Liver (tissue), 8 donors: ENCODE measurements at regions not wholly inside any gene's neighbourhood (a gene's known extent, or its start where the extent isn't known, plus 50 kb on each side); places are given as distances from the start of the nearest gene placed in this dataset.

Source experiments
- DNase-seq: peaks from one replicate; pipeline ENCODE4 v3.0.0-alpha.2; 2017; ENCODE audit warnings: low spot score
- H3K27ac ChIP-seq, 2 donors: one replicate each; pipeline ENCODE4 v1.7.0; 2013; ENCODE audit warnings: inconsistent platforms in 2 of 2, low read length in 2 of 2, control low read depth in 1 of 2, low read depth in 1 of 2, mild to moderate bottlenecking in 1 of 2
- H3K27me3 ChIP-seq, 4 donors: one replicate each; pipeline versions ENCODE4 v1.6.1 to v1.7.0; 2013; ENCODE audit warnings: low read length in 3 of 4, inconsistent platforms in 1 of 4, mild to moderate bottlenecking in 1 of 4, moderate library complexity in 1 of 4; ENCODE audit not compliant: control insufficient read depth in 4 of 4, insufficient read depth in 4 of 4
- H3K36me3 ChIP-seq, 4 donors: one replicate each; pipeline versions ENCODE4 v1.6.1 to v1.7.0; 2013; ENCODE audit warnings: low read length in 3 of 4, mild to moderate bottlenecking in 3 of 4, low read depth in 1 of 4, moderate library complexity in 1 of 4; ENCODE audit not compliant: control insufficient read depth in 4 of 4, insufficient read depth in 3 of 4
- H3K4me1 ChIP-seq, 4 donors: one replicate each; pipeline versions ENCODE4 v1.6.1 to v1.7.0; 2013; ENCODE audit warnings: low read length in 3 of 4, mild to moderate bottlenecking in 3 of 4, moderate library complexity in 1 of 4; ENCODE audit not compliant: control insufficient read depth in 4 of 4, insufficient read depth in 4 of 4
- H3K4me3 ChIP-seq, 3 donors: one replicate each; pipeline versions ENCODE4 v1.6.1 to v1.7.0; 2013; ENCODE audit warnings: low read length in 3 of 3, control low read depth in 1 of 3, low read depth in 1 of 3, mild to moderate bottlenecking in 1 of 3
- H3K9ac ChIP-seq, 2 donors: one replicate each; pipeline ENCODE4 v1.7.0; 2013; ENCODE audit warnings: low read length in 2 of 2, mild to moderate bottlenecking in 2 of 2, moderate library complexity in 2 of 2, control low read depth in 1 of 2, low read depth in 1 of 2
- H3K9me3 ChIP-seq, 4 donors: one replicate each; pipeline versions ENCODE4 v1.6.1 to v1.7.0; 2013; ENCODE audit warnings: low read length in 3 of 4; ENCODE audit not compliant: control insufficient read depth in 4 of 4
- ATF3 ChIP-seq: IDR thresholded peaks from 2 replicates; pipeline ENCODE4 v1.6.1; 2016; ENCODE audit warnings: antibody characterized with exemption
- CTCF ChIP-seq: fragments of 150-350 bp; IDR thresholded peaks from 2 replicates; pipeline ENCODE4 v1.5.1; 2017; ENCODE audit warnings: improper control_type of control experiment, low read depth, low read length; ENCODE audit not compliant: missing input control
- EGR1 ChIP-seq, 2 donors: IDR thresholded peaks; 2 replicates each; pipeline ENCODE4 v1.6.1; 2016 to 2018; ENCODE audit warnings: antibody characterized with exemption in 2 of 2, low read depth in 2 of 2
- FOXA1 ChIP-seq: IDR thresholded peaks from 2 replicates; pipeline ENCODE4 v1.6.1; 2016; ENCODE audit warnings: antibody characterized with exemption
- FOXA2 ChIP-seq: IDR thresholded peaks from 2 replicates; pipeline ENCODE4 v1.6.1; 2016; ENCODE audit warnings: antibody characterized with exemption
- GABPA ChIP-seq, 2 donors: IDR thresholded peaks in 1 of 2; conservative IDR thresholded peaks in 1 of 2; 2 replicates each; pipeline ENCODE4 v1.6.1; 2016; ENCODE audit warnings: antibody characterized with exemption in 2 of 2, mild to moderate bottlenecking in 1 of 2, moderate library complexity in 1 of 2
- HNF4A ChIP-seq, 2 donors: conservative IDR thresholded peaks; 2 replicates each; pipeline ENCODE4 v1.6.1; 2016; ENCODE audit warnings: antibody characterized with exemption in 2 of 2, mild to moderate bottlenecking in 2 of 2
- HNF4G ChIP-seq: IDR thresholded peaks from 2 replicates; pipeline ENCODE4 v1.6.1; 2016; ENCODE audit warnings: antibody characterized with exemption
- JUND ChIP-seq, 2 donors: IDR thresholded peaks; 2 replicates each; pipeline ENCODE4 v1.6.1; 2016; ENCODE audit warnings: antibody characterized with exemption in 2 of 2
- MAX ChIP-seq: IDR thresholded peaks from 2 replicates; pipeline ENCODE4 v1.6.1; 2016; ENCODE audit warnings: antibody characterized with exemption
- NR2F2 ChIP-seq: IDR thresholded peaks from 2 replicates; pipeline ENCODE4 v1.6.1; 2016; ENCODE audit warnings: antibody characterized with exemption
- RAD21 ChIP-seq, 2 donors: IDR thresholded peaks; 2 replicates each; pipeline ENCODE4 v1.6.1; 2016; ENCODE audit warnings: antibody characterized with exemption in 2 of 2, mild to moderate bottlenecking in 2 of 2
- REST ChIP-seq: IDR thresholded peaks from 2 replicates; pipeline ENCODE4 v1.6.1; 2016; ENCODE audit warnings: antibody characterized with exemption, mild to moderate bottlenecking
- RXRA ChIP-seq, 2 donors: IDR thresholded peaks; 2 replicates each; pipeline ENCODE4 v1.6.1; 2017 to 2018; ENCODE audit warnings: antibody characterized with exemption in 2 of 2, mild to moderate bottlenecking in 1 of 2
- SP1 ChIP-seq: IDR thresholded peaks from 2 replicates; pipeline ENCODE4 v1.6.1; 2018; ENCODE audit warnings: antibody characterized with exemption, mild to moderate bottlenecking
- TAF1 ChIP-seq: conservative IDR thresholded peaks from 2 replicates; pipeline ENCODE4 v1.6.1; 2016; ENCODE audit warnings: antibody characterized with exemption, mild to moderate bottlenecking
- YY1 ChIP-seq: IDR thresholded peaks from 2 replicates; pipeline ENCODE4 v1.6.1; 2016; ENCODE audit warnings: antibody characterized with exemption, mild to moderate bottlenecking
- WGBS: extraction: QIAGEN DNeasy Blood & Tissue Kit; methylation state at CpG from one replicate; pipeline ENCODE4 v1.1.7; 2013; 5-methylcytosine and 5-hydroxymethylcytosine counted together
- TF ChIP-seq, protein P1 (sequence below): IDR thresholded peaks from 2 replicates; pipeline ENCODE4 v1.6.1; 2016; ENCODE audit warnings: antibody characterized with exemption
- donor health status: healthy.
- donor health status: healthy.
- donor health status: healthy.
- donor health status: healthy.
- donor health status: healthy.

DNA sequence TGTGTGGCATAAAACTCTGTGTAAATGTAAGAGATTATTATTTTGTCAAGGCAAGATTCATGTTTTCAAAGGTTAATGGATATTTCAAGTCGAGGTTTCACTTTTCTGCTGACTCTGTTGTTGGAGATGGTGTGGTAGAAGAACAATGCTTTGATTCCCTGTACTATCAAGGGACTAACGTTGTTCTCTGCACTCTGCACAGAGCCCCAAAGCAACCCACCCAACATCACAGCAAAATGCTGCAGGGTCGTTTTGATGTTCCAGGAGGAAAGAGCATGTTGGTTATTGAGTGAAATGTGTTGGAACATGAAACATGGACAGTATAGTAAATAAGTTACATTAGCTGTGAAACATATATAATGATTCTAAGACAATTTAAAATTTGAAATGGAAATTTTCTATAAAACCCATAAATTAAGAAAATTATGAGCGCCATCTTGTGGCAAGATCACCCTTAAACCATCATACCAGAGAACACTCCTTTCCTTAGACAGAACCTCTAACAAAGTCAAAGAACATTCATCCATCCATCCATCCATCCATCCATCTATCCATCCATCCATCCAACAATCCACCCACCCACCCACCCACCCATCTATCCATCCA, 164.4 kb upstream of the ZBED5 start:
- TF ChIP-seq GABPA (IDR thresholded peaks at IDR 0.05 in 1 of 2, conservative IDR thresholded peaks at IDR 0.05 in 1 of 2) (no peak), RAD21 (IDR thresholded peaks at IDR 0.05) (peak; percentile 61 to 66), CTCF (peak; percentile 48), EGR1 (IDR thresholded peaks at IDR 0.05; ENCODE audit: low read depth in 2 of 2) (no peak)
- Histone ChIP-seq H3K4me1 (no peaks in the 10 kb centered on the region), H3K9ac (no peak overlapping the region), H3K9me3 (no peaks in the 10 kb centered on the region), H3K27me3 (no peaks in the 10 kb centered on the region), H3K36me3 (no peaks in the 10 kb centered on the region), H3K27ac (no peak overlapping the region), H3K4me3 (no peak overlapping the region)
- no peak for DNase-seq
- 21% methylated on average over 4 of the region's 4 CpGs for WGBS

- Histone ChIP-seq H3K27me3 (no peaks in the 10 kb centered on the region), H3K4me1 (no peaks in the 10 kb centered on the region), H3K36me3 (no peaks in the 10 kb centered on the region), H3K9ac (no peak overlapping the region), H3K27ac (no peak overlapping the region), H3K4me3 (no peak overlapping the region), H3K9me3 (no peaks in the 10 kb centered on the region)
- DNase-seq, result no peak
- TF ChIP-seq, protein P1, sequence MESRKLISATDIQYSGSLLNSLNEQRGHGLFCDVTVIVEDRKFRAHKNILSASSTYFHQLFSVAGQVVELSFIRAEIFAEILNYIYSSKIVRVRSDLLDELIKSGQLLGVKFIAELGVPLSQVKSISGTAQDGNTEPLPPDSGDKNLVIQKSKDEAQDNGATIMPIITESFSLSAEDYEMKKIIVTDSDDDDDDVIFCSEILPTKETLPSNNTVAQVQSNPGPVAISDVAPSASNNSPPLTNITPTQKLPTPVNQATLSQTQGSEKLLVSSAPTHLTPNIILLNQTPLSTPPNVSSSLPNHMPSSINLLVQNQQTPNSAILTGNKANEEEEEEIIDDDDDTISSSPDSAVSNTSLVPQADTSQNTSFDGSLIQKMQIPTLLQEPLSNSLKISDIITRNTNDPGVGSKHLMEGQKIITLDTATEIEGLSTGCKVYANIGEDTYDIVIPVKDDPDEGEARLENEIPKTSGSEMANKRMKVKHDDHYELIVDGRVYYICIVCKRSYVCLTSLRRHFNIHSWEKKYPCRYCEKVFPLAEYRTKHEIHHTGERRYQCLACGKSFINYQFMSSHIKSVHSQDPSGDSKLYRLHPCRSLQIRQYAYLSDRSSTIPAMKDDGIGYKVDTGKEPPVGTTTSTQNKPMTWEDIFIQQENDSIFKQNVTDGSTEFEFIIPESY, result no peak
- no peak for TF ChIP-seq RAD21 (IDR thresholded peaks at IDR 0.05)
- no peak for TF ChIP-seq EGR1 (IDR thresholded peaks at IDR 0.05; ENCODE audit: low read depth in 2 of 2)
- no peak for TF ChIP-seq FOXA1
- no peak for TF ChIP-seq RXRA (IDR thresholded peaks at IDR 0.05)
- no peak for TF ChIP-seq YY1
- TF ChIP-seq ATF3, result no peak
- no peak for TF ChIP-seq GABPA (IDR thresholded peaks at IDR 0.05 in 1 of 2, conservative IDR thresholded peaks at IDR 0.05 in 1 of 2)
- TF ChIP-seq TAF1, result no peak
- no peak for TF ChIP-seq HNF4G
- TF ChIP-seq HNF4A (conservative IDR thresholded peaks at IDR 0.05), result no peak
- no peak for TF ChIP-seq JUND (IDR thresholded peaks at IDR 0.05)
- TF ChIP-seq SP1, result no peak
- no peak for TF ChIP-seq FOXA2
- no peak for TF ChIP-seq CTCF
- TF ChIP-seq REST, result no peak
- no peak for TF ChIP-seq NR2F2
- TF ChIP-seq MAX, result no peak
- 61% methylated on average over 4 of the region's 4 CpGs for WGBS
Observed at GRCh38 chr11:11021563-11021962, 163.7 kb upstream of the ZBED5 start.
